ENCODE measurements at regions not wholly inside any gene's neighbourhood (a gene's known extent, or its start where the extent isn't known, plus 50 kb on each side); places are given as distances from the start of the nearest gene placed in this dataset.

DNA sequence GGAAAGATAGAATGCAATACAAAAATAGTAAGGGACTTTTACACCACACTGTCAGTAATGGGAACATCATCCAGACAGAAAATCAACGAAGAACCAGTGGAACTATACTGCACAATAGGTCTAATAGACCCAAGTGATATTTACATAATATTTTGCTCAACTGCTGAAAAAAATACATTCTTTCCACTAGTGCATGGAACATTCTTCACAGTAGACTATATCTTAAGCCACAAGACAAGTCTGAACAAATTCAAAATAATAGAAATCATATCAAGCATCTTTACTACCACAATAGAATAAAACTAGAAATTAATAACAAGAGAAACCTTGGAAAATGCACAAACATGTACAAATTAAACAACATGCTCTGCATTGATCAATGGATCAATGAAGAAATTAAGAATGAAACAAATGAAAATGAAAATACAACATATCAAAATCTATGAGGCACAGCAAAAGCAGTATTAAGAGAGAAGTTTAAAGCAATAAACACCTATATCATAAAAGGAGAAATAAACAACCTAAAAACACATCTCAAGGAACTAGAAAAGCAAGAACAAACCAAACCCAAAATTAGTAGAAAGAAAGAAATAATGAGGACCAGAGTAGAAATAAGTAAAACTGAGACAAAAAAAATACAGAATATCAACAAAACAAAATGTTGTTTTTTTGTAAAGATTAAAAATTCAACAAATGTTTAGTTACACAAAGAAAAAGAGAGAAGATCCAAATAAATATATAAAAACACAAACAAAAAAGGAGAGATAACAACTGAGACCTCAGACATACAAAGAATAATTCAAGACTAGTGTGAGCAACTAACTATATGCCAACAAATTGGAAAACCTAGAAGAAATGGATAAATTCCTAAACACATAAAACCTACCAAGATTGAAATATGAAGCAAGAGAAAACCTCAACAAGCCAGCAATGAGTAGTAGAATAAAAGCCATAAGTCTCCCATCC is 51.5 kb upstream of the ANTXR2 start:
- no peak for DNase-seq (ENCODE audit: low read depth in 1 of 2, low spot score in 1 of 2)

All from activated CD4-positive, alpha-beta T cell treated with anti-CD3 and anti-CD28 coated beads, Interleukin-2, amount 50 U/mL, for 24 hours (primary cell).